GM18502 (cell line): ENCODE measurements at regions not wholly inside any gene's neighbourhood (a gene's known extent, or its start where the extent isn't known, plus 50 kb on each side); places are given as distances from the start of the nearest gene placed in this dataset.
A peak's percentile ranks its signal among the peaks of the same experiment; 100 is the strongest.
"Not testable (repeated sequence)": the region's sequence is repeated elsewhere in the genome, so short reads cannot be mapped to it uniquely, and the experiment has no call there.

Experiments used
- ATAC-seq: cut with Tn5 transposase; IDR thresholded peaks from one replicate; pipeline ENCODE4 v1.9.1; 2021; ENCODE audit warnings: mild to moderate bottlenecking; ENCODE audit not compliant: unreplicated experiment, poor library complexity

DNA sequence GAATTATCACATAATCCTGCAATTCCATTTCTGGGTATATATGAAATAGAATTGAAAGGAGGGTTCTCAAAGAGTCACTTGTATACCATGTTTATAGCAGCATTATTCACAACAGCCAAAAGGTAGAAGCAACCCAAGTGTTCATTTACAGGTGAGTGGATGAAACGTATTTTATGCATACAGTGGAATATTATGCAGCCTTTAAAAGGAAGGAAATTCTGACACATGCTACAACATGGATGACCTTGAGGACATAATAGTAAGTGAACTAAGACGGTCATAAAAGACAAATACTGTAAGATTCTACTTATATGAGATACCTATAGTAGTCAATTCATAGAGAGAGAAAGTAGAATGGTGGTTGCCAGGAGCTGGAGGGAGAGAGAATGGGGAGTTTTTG is 110.8 kb upstream of the LIPC start:
- ATAC-seq, result no peak

- no peak for ATAC-seq
Measured at GRCh38 chr15:58322253-58322652, 109.5 kb upstream of the LIPC start.

- ATAC-seq, result not testable (repeated sequence)
Measured at GRCh38 chr15:58323321-58323720, 108.5 kb upstream of the LIPC start.

GRCh38 chr15:58324533-58324932 is 107.3 kb upstream of the LIPC start:
- ATAC-seq, result no peak

DNA sequence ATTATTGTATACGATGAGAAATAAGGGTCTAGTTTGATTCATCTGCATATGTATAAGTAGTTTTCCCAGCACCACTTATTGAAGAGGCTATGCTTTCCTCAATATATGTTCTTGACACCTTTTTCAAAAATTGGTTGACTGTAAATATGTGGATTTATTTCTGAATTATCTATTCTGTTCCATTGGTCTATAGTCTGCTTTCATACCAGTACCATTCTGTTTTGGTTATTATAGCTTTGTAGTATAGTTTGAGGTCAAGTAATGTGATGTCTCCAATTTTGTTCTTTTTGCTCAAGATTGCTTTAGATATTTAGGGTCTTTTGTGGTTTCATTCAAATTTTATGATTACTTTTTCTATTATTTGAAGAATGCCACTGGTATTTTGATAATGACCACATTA is 103.8 kb upstream of the LIPC start:
- no peak for ATAC-seq

- ATAC-seq, result no peak
Measured at GRCh38 chr15:58329211-58329610, 102.6 kb upstream of the LIPC start.

GRCh38 chr15:58329781-58330671 is 101.8 kb upstream of the LIPC start:
- ATAC-seq, result no peak

- no peak for ATAC-seq
Measured at GRCh38 chr15:58330741-58331559, 100.8 kb upstream of the LIPC start.

- ATAC-seq, result no peak
Measured at GRCh38 chr15:58331560-58331912, 100.3 kb upstream of the LIPC start.

- peak; percentile 91 for ATAC-seq
Measured at GRCh38 chr15:58331913-58332675, 99.7 kb upstream of the LIPC start.

DNA sequence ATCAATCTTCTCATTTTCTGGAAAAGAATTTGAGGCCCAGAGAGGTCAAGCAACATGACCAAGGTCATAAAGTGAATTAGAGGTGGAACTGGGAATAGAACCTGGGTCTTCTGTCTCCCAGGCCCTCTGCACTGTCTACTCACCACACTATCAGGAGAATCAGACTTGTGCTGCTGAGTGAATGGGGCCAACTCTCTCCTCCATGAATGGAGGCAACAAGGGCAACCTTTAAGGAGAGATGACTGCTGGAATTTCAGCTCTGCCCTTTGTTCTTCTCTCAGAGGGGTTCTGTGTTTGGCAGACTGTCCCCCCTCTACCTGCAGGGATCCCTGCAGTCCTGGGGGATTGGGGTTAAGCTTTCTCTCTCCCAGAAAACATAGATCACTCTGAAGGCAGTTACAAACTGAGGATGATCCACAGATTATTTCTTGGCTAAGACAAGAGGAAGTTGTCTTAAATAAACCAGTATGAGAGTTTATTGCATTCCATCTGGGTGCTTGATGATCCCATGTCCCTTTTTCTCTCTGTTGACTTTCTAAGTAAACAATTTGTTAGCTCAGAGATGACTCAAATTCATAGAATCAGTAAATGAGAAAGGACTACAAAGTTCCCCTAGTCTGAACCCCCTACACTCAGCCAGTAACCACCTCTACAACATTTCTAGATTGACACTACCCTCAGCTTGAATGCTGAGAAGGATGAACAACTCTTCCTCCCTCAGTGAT is 99.0 kb upstream of the LIPC start:
- ATAC-seq, result peak; percentile 23

GRCh38 chr15:58334803-58335202 is 97.0 kb upstream of the LIPC start:
- no peak for ATAC-seq

- ATAC-seq, result no peak
Measured at GRCh38 chr15:58336161-58336560, 95.6 kb upstream of the LIPC start.

- no peak for ATAC-seq
Measured at GRCh38 chr15:58340176-58340575, 91.6 kb upstream of the LIPC start.

GRCh38 chr15:58342508-58342907 is 89.3 kb upstream of the LIPC start:
- no peak for ATAC-seq

- ATAC-seq, result no peak
Measured at GRCh38 chr15:58344213-58345070, 87.3 kb upstream of the LIPC start.

DNA sequence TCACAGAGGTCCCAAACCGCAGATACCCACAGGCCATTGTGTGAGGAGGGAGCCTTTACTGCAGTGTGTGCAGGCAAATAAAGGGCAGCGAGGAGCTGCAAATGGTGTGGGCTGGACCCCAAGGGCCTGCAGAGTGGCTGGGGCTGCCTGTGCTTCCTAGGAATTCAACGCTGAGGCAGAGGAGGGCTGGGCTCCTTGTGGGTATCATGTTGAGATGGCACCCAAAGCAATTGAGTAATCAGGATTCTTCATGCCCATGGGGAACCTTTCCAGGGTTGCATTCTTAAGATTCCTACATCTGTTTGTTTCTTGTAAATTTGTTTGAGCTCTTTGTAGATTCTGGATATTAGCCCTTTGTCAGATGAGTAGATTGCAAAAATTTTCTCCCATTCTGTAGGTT is 85.4 kb upstream of the LIPC start:
- ATAC-seq, result no peak

- no peak for ATAC-seq
Measured at GRCh38 chr15:58348095-58348812, 83.5 kb upstream of the LIPC start.
